HEK293T (cell line): ENCODE measurements at regions not wholly inside any gene's neighbourhood (a gene's known extent, or its start where the extent isn't known, plus 50 kb on each side); places are given as distances from the start of the nearest gene placed in this dataset.

ENCODE experiments used
- BHLHE40 ChIP-seq: fragments of 450-650 bp; IDR thresholded peaks from 2 replicates; pipeline ENCODE4 v1.6.1; 2016; ENCODE audit warnings: mild to moderate bottlenecking, moderate library complexity, borderline replicate concordance
- FOXA1 ChIP-seq: fragments of 450-650 bp; IDR thresholded peaks from 2 replicates; pipeline ENCODE4 v1.6.1; 2016; ENCODE audit warnings: mild to moderate bottlenecking
- FOXK2 ChIP-seq: fragments of 450-650 bp; IDR thresholded peaks from 2 replicates; pipeline ENCODE4 v1.6.1; 2016; ENCODE audit warnings: mild to moderate bottlenecking
- FOXM1 ChIP-seq: fragments of 450-650 bp; IDR thresholded peaks from 2 replicates; pipeline ENCODE4 v1.6.1; 2017; ENCODE audit warnings: mild to moderate bottlenecking, borderline replicate concordance
- L3MBTL2 ChIP-seq: fragments of 450-650 bp; conservative IDR thresholded peaks from 2 replicates; pipeline ENCODE4 v1.6.1; 2016; ENCODE audit warnings: mild to moderate bottlenecking
- SP1 ChIP-seq: fragments of 450-650 bp; IDR thresholded peaks from 2 replicates; pipeline ENCODE4 v1.6.1; 2017
- ZNF384 ChIP-seq: fragments of 450-650 bp; IDR thresholded peaks from 2 replicates; pipeline ENCODE4 v1.6.1; 2016

DNA sequence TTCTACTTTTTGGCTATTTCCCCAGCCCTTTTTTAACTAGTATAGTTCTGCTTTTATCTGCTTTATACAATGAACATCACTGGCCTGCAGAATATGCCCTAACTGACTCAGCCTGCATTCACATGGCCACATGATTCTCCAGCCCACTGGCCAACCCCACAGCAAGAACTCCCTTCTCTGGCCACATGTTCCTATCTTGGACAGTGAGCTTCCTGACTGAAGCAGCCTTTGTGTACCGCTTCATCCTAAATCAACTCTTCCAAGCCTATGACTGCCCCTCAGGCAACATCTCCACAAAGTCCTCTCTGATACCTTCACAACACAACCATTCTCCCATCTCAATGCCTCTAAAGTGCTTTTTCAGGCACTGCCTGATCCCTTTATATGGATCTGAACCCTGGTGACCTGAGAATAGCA, 214.1 kb downstream of the COL4A1 start:
- no peak for TF ChIP-seq FOXM1
- TF ChIP-seq FOXK2: no peak
- TF ChIP-seq FOXA1: no peak
- no peak for TF ChIP-seq BHLHE40
- TF ChIP-seq SP1: no peak
- no peak for TF ChIP-seq L3MBTL2
- TF ChIP-seq ZNF384: no peak
